Effector memory CD8-positive, alpha-beta T cell (primary cell): ENCODE measurements at regions not wholly inside any gene's neighbourhood (a gene's known extent, or its start where the extent isn't known, plus 50 kb on each side); places are given as distances from the start of the nearest gene placed in this dataset.

ENCODE experiments used
- ATAC-seq: fragments of 150-1000 bp; cut with Tn5 transposase; replicated peaks from 2 replicates; pipeline ENCODE4 v1.10.0; 2021; ENCODE audit warnings: mild to moderate bottlenecking, moderate library complexity
- DNase-seq, 3 experiments: peaks; one replicate each; pipeline ENCODE4 v3.0.0; 2021
- H3K27ac Mint-ChIP-seq, 2 donors: one replicate each; pipeline ENCODE4 v1.8.0; 2022; ENCODE audit warnings: mild to moderate bottlenecking in 2 of 2, mixed read lengths in 2 of 2, moderate library complexity in 2 of 2
- H3K27me3 Mint-ChIP-seq, 2 donors: one replicate each; pipeline ENCODE4 v1.8.0; 2022; ENCODE audit warnings: mixed read lengths in 2 of 2
- H3K36me3 Mint-ChIP-seq: one replicate; pipeline ENCODE4 v1.8.0; 2022; ENCODE audit warnings: mild to moderate bottlenecking, moderate library complexity, mixed read lengths; ENCODE audit not compliant: insufficient read depth
- H3K4me1 Mint-ChIP-seq, 2 donors: one replicate each; pipeline ENCODE4 v1.8.0; 2022; ENCODE audit warnings: low read depth in 2 of 2, mixed read lengths in 2 of 2
- H3K4me3 Mint-ChIP-seq, 2 donors: one replicate each; pipeline ENCODE4 v1.8.0; 2022; ENCODE audit warnings: mild to moderate bottlenecking in 2 of 2, mixed read lengths in 2 of 2, moderate library complexity in 2 of 2
- H3K9me3 Mint-ChIP-seq, 2 donors: one replicate each; pipeline ENCODE4 v1.8.0; 2022; ENCODE audit warnings: mixed read lengths in 2 of 2

- no peaks in the 10 kb centered on the region for H3K4me1 Mint-ChIP-seq
- H3K36me3 Mint-ChIP-seq: no peaks in the 10 kb centered on the region
- no peak overlapping the region for H3K4me3 Mint-ChIP-seq
- H3K27ac Mint-ChIP-seq: no peak overlapping the region
- H3K9me3 Mint-ChIP-seq: no peaks in the 10 kb centered on the region
- H3K27me3 Mint-ChIP-seq: peaks cover 24 to 27% of the 10 kb centered on the region in 2 donors
- ATAC-seq (no peak), DNase-seq (no peak)
Measured at GRCh38 chr1:221343607-221344006, 398.3 kb downstream of the DUSP10 start.

DNA sequence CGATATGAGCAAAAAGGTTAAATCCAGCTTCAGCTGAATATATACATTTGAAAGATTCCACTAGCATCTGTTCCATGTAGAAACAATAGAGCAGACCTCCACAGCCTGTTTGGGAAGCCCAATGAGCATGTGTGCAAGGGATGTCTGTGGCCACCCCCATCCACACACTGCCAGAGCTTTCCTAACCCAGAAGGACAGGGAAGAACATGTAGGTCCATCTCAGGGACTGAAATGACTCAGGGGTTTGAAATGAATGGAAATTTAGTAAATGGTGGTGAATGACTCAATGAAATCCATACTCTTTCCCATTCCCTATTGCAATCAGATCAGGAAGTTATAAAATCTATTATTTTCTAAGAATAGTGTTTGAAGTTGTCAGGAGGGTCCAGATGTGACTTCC is 397.2 kb downstream of the DUSP10 start:
- ATAC-seq (no peak), DNase-seq (no peak)
- Mint-ChIP-seq H3K4me3 (no peak overlapping the region), H3K4me1 (no peaks in the 10 kb centered on the region), H3K9me3 (no peaks in the 10 kb centered on the region), H3K27ac (no peak overlapping the region), H3K27me3 (peaks cover 19 to 20% of the 10 kb centered on the region in 2 donors), H3K36me3 (no peaks in the 10 kb centered on the region)

- no peaks in the 10 kb centered on the region for H3K9me3 Mint-ChIP-seq
- no peaks in the 10 kb centered on the region for H3K4me1 Mint-ChIP-seq
- H3K27ac Mint-ChIP-seq: no peak overlapping the region
- ATAC-seq: no peak
- H3K36me3 Mint-ChIP-seq: no peaks in the 10 kb centered on the region
- no peak for DNase-seq
- H3K27me3 Mint-ChIP-seq: peaks cover 8 to 12% of the 10 kb centered on the region in 2 donors
- H3K4me3 Mint-ChIP-seq: no peak overlapping the region
Measured at GRCh38 chr1:221347706-221348105, 394.2 kb downstream of the DUSP10 start.

GRCh38 chr1:221350091-221350490 is 391.8 kb downstream of the DUSP10 start:
- H3K36me3 Mint-ChIP-seq: no peaks in the 10 kb centered on the region
- ATAC-seq: no peak
- DNase-seq: no peak

GRCh38 chr1:221356693-221357092 is 385.2 kb downstream of the DUSP10 start:
- Mint-ChIP-seq H3K27me3 (peaks cover 16 to 21% of the 10 kb centered on the region in 2 donors), H3K9me3 (peaks cover 0 to 2% of the 10 kb centered on the region in 2 donors), H3K36me3 (no peaks in the 10 kb centered on the region), H3K4me3 (no peak overlapping the region), H3K27ac (no peak overlapping the region), H3K4me1 (no peaks in the 10 kb centered on the region)
- DNase-seq (no peak), ATAC-seq (no peak)

More at GRCh38 chr1:221350091-221350490, 391.8 kb downstream of the DUSP10 start:
- Mint-ChIP-seq H3K4me1 (no peaks in the 10 kb centered on the region), H3K9me3 (peaks cover 0 to 2% of the 10 kb centered on the region in 2 donors), H3K27ac (no peak overlapping the region), H3K27me3 (peaks cover 0 to 15% of the 10 kb centered on the region in 2 donors), H3K4me3 (no peak overlapping the region)

DNA sequence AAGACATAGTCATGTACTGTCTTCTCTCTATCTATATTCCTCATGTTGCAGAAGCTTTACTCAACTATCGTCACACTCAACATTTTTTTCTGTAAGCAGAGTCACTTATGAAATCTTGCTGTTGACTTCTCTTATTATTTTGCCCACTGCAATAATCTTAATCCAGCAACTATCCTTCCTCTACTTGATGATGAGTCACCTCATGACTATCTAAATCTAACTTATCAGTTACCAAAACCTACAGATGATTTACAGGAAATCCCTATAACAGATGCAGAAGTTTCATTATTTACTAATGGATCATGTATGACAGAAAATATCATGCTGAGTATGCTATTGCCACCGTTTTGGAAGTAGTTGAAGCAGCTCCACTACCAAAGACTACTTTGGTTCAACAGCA is 378.9 kb downstream of the DUSP10 start:
- Mint-ChIP-seq H3K9me3 (no peaks in the 10 kb centered on the region), H3K4me1 (no peaks in the 10 kb centered on the region), H3K4me3 (no peak overlapping the region), H3K36me3 (no peaks in the 10 kb centered on the region), H3K27me3 (peaks cover 26 to 35% of the 10 kb centered on the region in 2 donors), H3K27ac (no peak overlapping the region)
- ATAC-seq (no peak), DNase-seq (no peak)

DNA sequence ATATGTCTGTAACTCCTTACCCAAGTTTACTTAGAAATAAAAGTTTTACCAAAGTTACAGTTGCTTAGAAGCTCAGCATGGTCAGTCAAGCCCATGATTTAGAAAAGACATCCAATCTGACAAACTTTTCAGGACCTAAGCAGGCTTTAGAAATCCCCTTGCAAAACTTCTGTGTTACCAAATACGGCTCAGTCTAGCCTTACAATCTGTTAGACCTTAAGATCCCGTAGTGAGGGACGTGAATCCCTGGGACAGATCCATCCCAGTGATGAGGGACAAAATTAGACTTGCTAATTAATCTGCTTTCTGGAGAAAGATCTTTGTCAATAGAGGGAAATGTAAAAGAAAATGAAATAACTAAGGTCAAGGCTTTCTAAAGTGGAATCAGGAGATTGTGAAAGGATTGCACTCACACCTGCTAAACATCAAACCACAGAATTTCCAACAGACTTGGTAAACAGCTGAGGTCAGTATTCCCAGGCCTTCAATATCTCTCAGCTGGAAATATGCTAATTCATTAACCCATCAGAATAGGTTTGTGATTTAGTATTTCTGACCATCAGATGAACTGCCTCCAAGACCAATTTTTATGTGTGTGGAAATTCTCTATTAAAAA is 375.3 kb downstream of the DUSP10 start:
- ATAC-seq: no peak
- Mint-ChIP-seq H3K27me3 (peaks cover 28 to 39% of the 10 kb centered on the region in 2 donors), H3K4me3 (no peak overlapping the region), H3K4me1 (no peaks in the 10 kb centered on the region), H3K27ac (no peak overlapping the region), H3K36me3 (no peaks in the 10 kb centered on the region), H3K9me3 (no peaks in the 10 kb centered on the region)
- no peak for DNase-seq

DNA sequence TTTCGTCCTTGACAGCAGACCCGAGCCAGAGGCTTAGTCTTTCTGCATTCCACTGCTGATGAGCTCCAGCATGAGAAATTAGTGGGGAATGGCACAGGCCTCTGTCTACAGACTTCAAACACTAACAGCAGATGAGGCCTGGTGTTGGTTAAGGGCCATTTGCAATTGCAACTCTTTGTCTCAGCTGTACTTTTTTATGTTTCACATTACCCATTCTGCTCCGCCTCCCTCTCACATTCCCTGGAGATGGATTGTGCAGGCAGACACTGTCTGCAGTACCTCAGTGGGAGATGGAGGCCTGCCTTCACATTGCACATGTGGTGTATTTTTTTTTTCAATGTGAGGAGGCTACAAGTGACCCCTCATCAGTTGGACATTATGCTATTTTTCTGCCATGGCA is 370.2 kb downstream of the DUSP10 start:
- Mint-ChIP-seq H3K9me3 (no peaks in the 10 kb centered on the region), H3K27me3 (peaks cover 24 to 55% of the 10 kb centered on the region in 2 donors), H3K4me1 (no peaks in the 10 kb centered on the region), H3K4me3 (no peak overlapping the region), H3K27ac (no peak overlapping the region), H3K36me3 (no peaks in the 10 kb centered on the region)
- ATAC-seq (no peak), DNase-seq (no peak)

GRCh38 chr1:221373795-221374194 is 368.1 kb downstream of the DUSP10 start:
- peaks cover 22 to 56% of the 10 kb centered on the region in 2 donors for H3K27me3 Mint-ChIP-seq
- H3K4me1 Mint-ChIP-seq: no peaks in the 10 kb centered on the region
- ATAC-seq (no peak), DNase-seq (no peak)
- H3K27ac Mint-ChIP-seq: no peak overlapping the region
- H3K4me3 Mint-ChIP-seq: no peak overlapping the region
- H3K9me3 Mint-ChIP-seq: no peaks in the 10 kb centered on the region
- no peaks in the 10 kb centered on the region for H3K36me3 Mint-ChIP-seq

GRCh38 chr1:221376286-221376685 is 365.6 kb downstream of the DUSP10 start:
- ATAC-seq (no peak), DNase-seq (no peak)
- H3K27me3 Mint-ChIP-seq: peaks cover 12 to 48% of the 10 kb centered on the region in 2 donors
- no peaks in the 10 kb centered on the region for H3K9me3 Mint-ChIP-seq
- no peak overlapping the region for H3K4me3 Mint-ChIP-seq
- H3K27ac Mint-ChIP-seq: no peak overlapping the region
- no peaks in the 10 kb centered on the region for H3K36me3 Mint-ChIP-seq
- H3K4me1 Mint-ChIP-seq: no peaks in the 10 kb centered on the region

DNA sequence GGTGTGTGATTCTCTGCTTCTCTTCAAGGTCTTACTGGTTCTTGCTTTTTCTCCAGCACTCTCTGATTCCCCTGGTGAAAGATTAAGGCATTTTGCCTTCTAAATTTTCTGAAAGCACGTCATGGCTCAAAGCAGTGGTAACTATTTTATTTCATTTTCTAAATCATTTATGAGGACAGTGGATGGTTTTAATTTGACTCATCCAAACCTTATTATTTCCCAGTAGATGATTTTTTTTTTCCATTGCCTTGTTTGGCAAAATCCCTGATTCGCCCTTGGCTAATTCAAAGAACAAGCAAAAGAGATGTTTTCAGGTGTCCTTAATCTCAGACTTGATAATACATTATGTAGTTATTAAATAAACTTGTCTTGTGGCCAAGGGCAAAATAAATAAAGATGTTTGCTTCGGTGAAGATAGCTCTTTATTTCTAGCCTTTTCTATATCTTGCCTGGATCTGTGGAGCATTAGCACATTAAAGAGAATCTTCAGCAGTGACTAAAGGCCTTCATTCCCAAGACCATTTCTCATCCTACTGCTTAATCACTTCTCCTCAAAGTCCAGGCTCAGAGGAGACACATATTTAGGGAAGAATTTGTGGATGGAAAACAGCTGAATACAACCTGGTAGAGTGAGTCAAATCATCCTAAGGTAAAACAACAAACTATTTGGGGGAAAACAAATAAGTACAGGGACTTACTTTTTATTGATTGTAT is 359.8 kb downstream of the DUSP10 start:
- ATAC-seq (no peak), DNase-seq (no peak)
- Mint-ChIP-seq H3K36me3 (no peaks in the 10 kb centered on the region), H3K4me3 (no peak overlapping the region), H3K27me3 (peaks cover 0 to 22% of the 10 kb centered on the region in 2 donors), H3K27ac (no peak overlapping the region), H3K4me1 (no peaks in the 10 kb centered on the region), H3K9me3 (no peaks in the 10 kb centered on the region)

- Mint-ChIP-seq H3K36me3 (no peaks in the 10 kb centered on the region), H3K4me1 (no peaks in the 10 kb centered on the region), H3K27ac (no peak overlapping the region), H3K27me3 (peaks cover 34 to 61% of the 10 kb centered on the region in 2 donors), H3K9me3 (peaks cover 0 to 3% of the 10 kb centered on the region in 2 donors), H3K4me3 (no peak overlapping the region)
- DNase-seq (no peak), ATAC-seq (no peak)
Measured at GRCh38 chr1:221392453-221392852, 349.4 kb downstream of the DUSP10 start.

- no peak for DNase-seq
- no peak overlapping the region for H3K4me3 Mint-ChIP-seq
- no peak overlapping the region for H3K27ac Mint-ChIP-seq
- ATAC-seq: no peak
- H3K4me1 Mint-ChIP-seq: no peaks in the 10 kb centered on the region
- H3K9me3 Mint-ChIP-seq: no peaks in the 10 kb centered on the region
- H3K36me3 Mint-ChIP-seq: no peaks in the 10 kb centered on the region
- H3K27me3 Mint-ChIP-seq: peaks cover 37 to 66% of the 10 kb centered on the region in 2 donors
Measured at GRCh38 chr1:221394011-221394544, 347.8 kb downstream of the DUSP10 start.

DNA sequence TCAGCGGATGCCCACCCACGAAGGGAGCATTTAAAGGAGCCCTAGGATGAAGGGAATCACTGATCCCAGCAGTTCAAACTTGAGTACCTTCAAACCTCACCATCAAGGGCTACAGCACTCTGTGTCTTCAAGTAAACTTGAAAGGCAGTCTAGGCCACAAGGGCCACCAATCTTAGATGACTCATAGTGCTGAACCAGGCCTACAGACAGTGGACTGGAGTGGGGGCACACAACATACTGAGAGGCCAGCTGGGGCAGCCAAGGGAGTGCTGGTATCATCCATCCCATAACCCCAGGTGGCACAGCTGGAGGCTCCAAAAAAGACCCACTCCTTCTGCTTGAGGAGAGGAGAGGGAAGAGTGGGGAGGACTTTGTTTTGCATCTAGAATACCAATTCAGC is 345.4 kb downstream of the DUSP10 start:
- no peaks in the 10 kb centered on the region for H3K4me1 Mint-ChIP-seq
- H3K27me3 Mint-ChIP-seq: peaks cover 30 to 45% of the 10 kb centered on the region in 2 donors
- H3K9me3 Mint-ChIP-seq: no peaks in the 10 kb centered on the region
- H3K27ac Mint-ChIP-seq: no peak overlapping the region
- ATAC-seq (no peak), DNase-seq (no peak)
- H3K36me3 Mint-ChIP-seq: no peaks in the 10 kb centered on the region
- no peak overlapping the region for H3K4me3 Mint-ChIP-seq
